GM18867 (cell line): ENCODE measurements at regions not wholly inside any gene's neighbourhood (a gene's known extent, or its start where the extent isn't known, plus 50 kb on each side); places are given as distances from the start of the nearest gene placed in this dataset.

Experiments used
- ATAC-seq: cut with Tn5 transposase; IDR thresholded peaks from one replicate; pipeline ENCODE4 v1.9.1; 2021; ENCODE audit warnings: mild to moderate bottlenecking, moderate library complexity; ENCODE audit not compliant: unreplicated experiment

GRCh38 chr12:69059465-69060457 is 126.8 kb upstream of the CPM start:
- no peak for ATAC-seq

GRCh38 chr12:69061574-69061973 is 128.6 kb upstream of the CPM start:
- no peak for ATAC-seq

GRCh38 chr12:69062621-69063237 is 129.8 kb upstream of the CPM start:
- ATAC-seq = no peak

GRCh38 chr12:69064734-69065443 is 131.9 kb upstream of the CPM start:
- ATAC-seq = no peak

- no peak for ATAC-seq
Observed at GRCh38 chr12:69065775-69066174, 132.8 kb upstream of the CPM start.

- no peak for ATAC-seq
Observed at GRCh38 chr12:69066492-69067373, 133.8 kb upstream of the CPM start.

GRCh38 chr12:69067713-69068112 is 134.7 kb upstream of the CPM start:
- ATAC-seq = no peak

GRCh38 chr12:69068448-69068847 is 135.5 kb upstream of the CPM start:
- ATAC-seq = no peak

- ATAC-seq = no peak
Observed at GRCh38 chr12:69069479-69069878, 136.5 kb upstream of the CPM start.

- ATAC-seq = peak; percentile 91
Observed at GRCh38 chr12:69070319-69071090, 137.5 kb upstream of the CPM start.

- no peak for ATAC-seq
Observed at GRCh38 chr12:69071091-69071370, 138.1 kb upstream of the CPM start.

GRCh38 chr12:69073035-69073434 is 140.1 kb upstream of the CPM start:
- no peak for ATAC-seq

GRCh38 chr12:69074556-69075349 is 141.8 kb upstream of the CPM start:
- ATAC-seq = no peak

GRCh38 chr12:69083689-69084088 is 150.7 kb upstream of the CPM start:
- ATAC-seq = no peak

- no peak for ATAC-seq
Observed at GRCh38 chr12:69084816-69085378, 151.9 kb upstream of the CPM start.

- ATAC-seq = no peak
Observed at GRCh38 chr12:69085852-69086251, 152.9 kb upstream of the CPM start.

- no peak for ATAC-seq
Observed at GRCh38 chr12:69087986-69088385, 151.4 kb upstream of the CPSF6 start.

GRCh38 chr12:69090722-69091121 is 148.6 kb upstream of the CPSF6 start:
- no peak for ATAC-seq

GRCh38 chr12:69091442-69092017 is 147.8 kb upstream of the CPSF6 start:
- ATAC-seq = no peak
